Uterus (tissue), 2 donors: ENCODE measurements at regions not wholly inside any gene's neighbourhood (a gene's known extent, or its start where the extent isn't known, plus 50 kb on each side); places are given as distances from the start of the nearest gene placed in this dataset.

Experiments
- CTCF ChIP-seq, 4 experiments: fragments of 200-600 bp in 2 of 4; fragments of 450-650 bp in 2 of 4; sonication (generic) in 2 of 4; IDR thresholded peaks; one replicate each; pipeline ENCODE4 v1.5.1; 2016 to 2019; ENCODE audit warnings: antibody characterized with exemption in 4 of 4, mild to moderate bottlenecking in 2 of 4, moderate library complexity in 1 of 4
- POLR2A ChIP-seq, 2 donors: fragments of 450-650 bp; IDR thresholded peaks; one replicate each; pipeline ENCODE4 v1.6.1; 2016; ENCODE audit warnings: antibody characterized with exemption in 2 of 2, mild to moderate bottlenecking in 1 of 2, moderate library complexity in 1 of 2

- TF ChIP-seq POLR2A (IDR thresholded peaks at IDR 0.05) (no peak), CTCF (IDR thresholded peaks at IDR 0.05) (no peak)
These were observed 551.1 kb upstream of the BCHE start for GRCh38 chr3:166388321-166388720.
